ENCODE measurements at regions not wholly inside any gene's neighbourhood (a gene's known extent, or its start where the extent isn't known, plus 50 kb on each side); places are given as distances from the start of the nearest gene placed in this dataset.
A peak's percentile ranks its signal among the peaks of the same experiment; 100 is the strongest.

DNA sequence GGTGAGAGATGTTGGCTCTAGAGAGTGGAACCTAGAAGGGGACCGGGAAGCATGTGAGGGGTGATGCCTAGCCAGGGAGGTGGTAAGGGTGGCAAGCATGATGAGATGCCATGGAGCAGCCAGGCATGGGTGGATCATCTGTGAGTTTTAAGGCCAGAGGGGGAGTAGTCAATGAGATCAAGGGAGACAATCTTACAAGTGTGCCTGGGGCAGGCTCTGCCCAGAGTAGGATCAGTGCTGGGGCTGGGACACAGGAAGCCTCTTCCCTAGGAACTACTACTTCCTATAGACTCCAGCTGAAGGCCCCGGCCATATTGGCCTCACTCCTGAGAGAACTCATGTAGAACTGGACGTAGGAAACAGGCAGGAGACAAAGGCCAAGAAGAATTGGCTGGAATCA is 192.4 kb upstream of the CSF3R start:
- no peak for DNase-seq

DNA sequence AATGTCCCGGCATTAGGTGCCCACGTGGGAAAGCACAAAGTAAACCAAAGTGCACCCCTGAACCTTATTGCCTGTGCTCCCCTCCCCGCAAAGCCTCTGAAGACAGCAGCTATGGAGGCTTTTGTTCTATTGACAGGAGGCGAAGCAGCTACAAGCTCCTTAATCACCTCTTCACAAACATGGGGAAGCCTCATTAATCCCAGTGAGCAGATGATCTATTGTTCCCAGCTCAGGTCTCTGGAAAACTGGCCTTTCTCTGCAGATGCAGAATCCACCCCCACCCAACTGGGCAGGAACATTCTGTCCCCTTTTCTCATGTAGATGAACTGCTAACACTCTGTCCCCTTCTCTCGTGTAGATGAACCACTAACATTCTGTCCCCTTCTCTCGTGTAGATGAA is 190.5 kb upstream of the CSF3R start:
- DNase-seq = no peak

DNA sequence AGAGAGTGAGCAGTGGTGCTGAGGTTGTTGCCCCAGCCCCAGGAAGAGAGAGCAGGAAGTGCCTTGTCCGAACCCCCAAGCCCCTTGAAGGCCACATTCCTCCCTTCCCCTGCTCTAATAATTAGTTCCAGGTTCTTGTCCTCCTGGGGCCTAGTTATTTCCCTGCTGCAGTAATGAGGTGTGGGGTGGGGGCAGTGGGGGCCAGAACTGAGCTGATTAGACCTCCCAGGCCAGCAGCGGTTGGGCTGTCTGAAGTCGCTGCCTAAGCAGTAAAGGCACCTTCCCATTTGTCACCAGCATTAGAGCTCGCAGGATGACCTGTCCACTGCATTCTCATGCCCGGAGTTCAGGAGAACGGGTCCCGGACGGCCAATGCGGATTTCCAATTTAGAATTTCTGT is 186.5 kb upstream of the CSF3R start:
- DNase-seq = no peak

DNA sequence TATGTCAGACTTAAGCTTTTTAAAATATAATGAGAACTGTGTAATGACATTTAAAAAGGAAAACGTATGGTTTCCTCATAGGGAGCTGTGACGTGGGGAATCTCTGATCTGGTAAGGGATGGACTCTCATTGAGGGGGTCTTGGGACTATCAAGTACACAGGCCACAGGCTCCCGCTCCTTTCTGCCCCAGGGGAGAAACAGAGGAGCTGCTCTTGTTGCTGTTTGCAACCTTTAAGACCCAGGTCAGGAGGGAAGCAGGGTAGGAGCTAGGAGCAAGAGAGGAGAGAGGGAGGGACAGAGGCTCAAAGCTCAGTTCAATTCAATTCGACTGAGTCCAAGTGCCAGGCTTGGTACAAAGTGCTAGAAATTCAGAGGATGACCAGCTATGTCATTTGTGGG is 185.1 kb upstream of the CSF3R start:
- DNase-seq = no peak

DNA sequence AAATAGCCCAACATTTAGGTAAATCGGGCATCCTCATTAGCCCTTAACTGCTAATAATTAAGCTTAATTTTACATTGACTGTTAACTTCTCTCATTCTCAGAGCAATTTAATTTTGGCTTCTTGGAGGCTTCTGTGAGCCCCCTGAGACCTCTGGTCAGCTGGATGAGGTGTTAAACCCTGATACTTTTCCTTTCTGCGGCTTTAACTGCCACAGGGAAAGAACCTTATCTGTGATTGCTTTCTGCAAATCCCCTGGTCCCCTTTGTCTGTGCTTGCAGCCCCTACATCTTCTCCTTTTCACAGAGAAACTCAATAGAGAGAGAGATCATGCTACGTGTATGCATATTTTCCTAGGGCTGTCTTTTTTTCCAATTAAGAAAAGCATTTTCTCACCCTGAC is 184.5 kb upstream of the CSF3R start:
- no peak for DNase-seq

DNA sequence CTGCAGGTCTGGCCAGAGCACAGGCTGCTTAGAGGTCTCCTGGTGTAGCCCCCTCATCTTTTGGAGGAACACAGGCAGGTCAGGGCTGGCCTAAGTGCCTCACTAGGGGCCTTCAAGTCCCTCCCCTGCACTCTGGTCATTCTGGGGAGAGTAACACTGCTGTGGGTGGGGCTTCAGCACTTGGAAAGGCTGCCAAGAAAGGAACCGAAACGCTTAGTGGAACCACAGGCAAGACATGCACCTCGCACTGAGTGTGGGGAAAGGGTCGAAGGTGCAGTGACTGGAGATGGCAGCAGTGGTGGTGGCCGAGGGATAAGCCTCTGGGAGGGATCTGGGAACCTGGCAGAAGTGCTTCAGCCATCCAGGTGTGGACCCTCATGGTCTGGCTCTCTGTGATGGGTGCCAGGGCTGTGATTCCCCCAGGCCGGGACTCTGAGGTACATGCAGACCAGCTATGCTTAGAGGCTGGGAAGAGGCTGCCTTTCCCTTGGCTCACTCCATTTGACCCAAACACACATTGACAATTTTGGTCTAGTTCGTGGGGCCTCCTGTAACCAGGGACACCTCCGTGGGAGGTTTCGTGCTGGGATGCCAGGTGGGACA is 182.9 kb upstream of the CSF3R start:
- DNase-seq = no peak

DNA sequence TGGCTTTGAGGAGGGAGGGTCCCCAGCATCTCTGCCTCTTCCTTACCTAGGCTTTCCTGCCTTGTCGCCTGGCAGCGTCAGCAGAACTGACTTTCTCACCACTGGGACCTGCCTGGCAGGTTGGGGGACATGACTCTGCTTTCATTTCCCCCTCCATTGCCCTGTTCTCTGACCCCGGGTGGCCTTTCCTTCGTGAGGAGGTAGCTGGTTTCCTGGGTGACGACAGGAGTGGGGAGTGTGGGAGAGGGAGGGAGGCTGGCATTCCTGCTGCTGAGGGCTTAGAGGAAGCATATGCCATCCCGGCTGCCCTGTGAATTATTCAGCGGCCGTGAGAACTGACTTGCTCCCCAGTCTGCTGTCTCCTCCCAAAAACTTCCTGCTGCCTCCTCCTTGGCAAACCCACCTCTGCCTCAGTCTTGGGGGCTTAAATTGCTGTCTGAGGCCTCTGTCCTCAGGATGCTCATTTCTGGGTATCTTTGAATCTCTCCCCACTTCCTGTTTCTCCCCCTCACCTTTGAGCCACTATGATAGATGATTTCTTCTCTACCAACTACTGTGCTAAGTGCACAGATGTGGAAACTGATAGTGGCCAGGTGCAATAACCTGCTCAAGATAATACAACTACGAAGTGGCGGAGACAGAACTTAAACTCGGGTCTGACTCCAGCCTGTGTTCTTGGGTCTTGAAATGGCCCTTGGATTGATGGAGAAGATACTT is 182.0 kb upstream of the CSF3R start:
- DNase-seq = no peak

DNA sequence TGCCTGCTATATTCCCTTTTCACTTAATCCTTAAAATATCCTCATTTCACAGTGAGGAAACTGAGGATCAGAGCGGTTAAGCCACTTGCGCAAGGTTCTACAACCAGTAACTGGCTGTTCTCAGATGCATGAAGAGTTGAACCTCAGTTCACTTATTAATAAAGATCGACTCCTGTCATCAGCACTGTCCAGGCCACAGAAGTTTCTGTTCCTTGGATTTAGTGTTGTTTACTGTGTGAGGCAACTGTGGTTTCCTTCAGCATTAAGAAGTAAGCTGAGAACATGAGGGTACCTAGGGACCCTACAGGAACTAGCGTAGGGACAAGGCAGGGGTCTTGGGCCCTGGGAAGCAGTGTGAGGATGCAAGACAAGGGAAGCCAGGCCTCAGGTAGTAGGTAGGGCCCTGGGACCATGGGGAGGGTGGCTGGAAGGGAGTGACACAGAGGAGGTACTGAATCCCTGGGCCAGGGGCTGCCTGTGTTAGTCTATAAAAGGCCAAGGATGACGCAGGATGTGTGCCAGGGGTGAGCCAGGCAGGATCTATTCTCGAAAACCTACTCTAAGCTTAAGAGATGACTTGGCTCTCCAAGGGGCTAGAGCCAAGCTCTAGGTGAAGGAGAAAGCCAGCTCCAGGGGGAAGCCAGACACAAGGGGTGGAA is 181.2 kb upstream of the CSF3R start:
- no peak for DNase-seq

DNA sequence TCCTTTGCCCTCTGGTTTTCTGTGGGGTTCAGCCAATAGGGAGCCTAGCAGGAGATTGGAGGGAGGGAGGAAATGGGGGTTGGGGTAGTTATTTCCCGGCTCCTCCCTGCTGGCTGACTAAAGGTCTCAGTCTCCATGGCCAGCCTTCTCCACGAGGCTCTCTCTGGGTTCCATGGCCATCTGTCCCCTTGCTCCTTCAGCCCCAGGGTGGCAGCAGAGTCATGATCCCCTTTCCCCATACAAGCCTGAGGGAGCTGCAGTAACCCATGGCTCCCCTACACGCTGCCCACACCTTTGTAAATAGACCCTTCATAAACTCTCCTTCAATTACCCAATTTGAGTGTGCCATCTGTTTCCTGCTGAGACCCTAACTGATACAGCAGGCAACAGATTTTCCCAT is 176.1 kb upstream of the CSF3R start:
- no peak for DNase-seq

DNA sequence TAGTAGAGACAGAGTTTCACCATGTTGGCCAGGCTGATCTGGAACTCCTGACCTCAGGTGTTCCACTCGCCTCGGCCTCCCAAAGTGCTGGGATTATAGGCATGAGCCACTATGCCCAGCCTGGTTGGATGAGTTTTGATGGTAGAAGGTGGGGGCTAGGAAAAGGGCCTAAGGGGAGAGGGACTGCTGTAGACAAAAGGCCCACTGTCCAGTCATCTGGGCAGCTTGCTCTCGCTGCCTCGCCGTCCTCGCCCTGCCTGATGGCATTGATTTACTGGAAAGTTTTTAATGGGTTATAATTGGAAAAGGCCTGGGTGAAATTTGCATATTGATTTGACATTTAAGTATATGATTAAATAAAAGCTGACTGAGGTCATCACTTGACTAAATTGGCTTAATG is 175.1 kb upstream of the CSF3R start:
- no peak for DNase-seq

DNA sequence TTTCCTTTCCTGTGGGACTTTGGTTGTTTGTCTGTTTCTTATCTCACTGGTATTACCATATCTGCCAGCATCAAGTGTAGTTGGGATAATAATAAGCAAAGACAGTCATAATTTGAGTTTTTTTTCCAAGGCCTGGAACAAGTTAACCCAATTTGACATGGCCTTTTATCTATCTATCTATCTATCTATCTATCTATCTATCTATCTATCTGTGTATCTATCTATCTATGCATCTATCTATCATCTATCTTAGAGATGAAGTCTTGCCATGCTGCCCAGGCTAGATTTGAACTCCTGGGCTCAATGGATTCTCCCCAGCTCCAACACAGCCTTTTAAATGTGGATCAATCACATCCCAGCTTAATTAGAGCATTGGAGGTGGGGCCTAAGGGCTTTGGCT is 174.1 kb upstream of the CSF3R start:
- DNase-seq = no peak

DNA sequence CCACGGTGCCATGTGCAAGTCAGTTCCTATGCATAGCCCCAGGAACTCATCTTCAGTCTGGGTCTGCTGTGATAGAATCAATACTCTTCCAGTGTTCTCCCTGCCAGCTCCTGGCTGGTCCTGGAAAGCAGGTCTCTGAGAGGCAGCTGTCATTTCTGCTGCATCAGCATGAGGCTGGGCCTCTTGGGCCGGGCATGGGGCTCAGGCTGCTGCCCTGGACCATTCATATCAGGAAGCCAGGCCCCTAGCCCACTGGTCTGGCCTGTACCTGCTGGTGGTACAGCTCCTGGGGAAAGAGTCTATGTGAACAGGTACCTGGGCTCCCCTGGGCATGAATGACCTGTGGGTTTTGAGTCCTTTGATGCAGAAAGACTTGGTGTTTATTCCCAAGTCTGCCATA is 173.6 kb upstream of the CSF3R start:
- no peak for DNase-seq

DNA sequence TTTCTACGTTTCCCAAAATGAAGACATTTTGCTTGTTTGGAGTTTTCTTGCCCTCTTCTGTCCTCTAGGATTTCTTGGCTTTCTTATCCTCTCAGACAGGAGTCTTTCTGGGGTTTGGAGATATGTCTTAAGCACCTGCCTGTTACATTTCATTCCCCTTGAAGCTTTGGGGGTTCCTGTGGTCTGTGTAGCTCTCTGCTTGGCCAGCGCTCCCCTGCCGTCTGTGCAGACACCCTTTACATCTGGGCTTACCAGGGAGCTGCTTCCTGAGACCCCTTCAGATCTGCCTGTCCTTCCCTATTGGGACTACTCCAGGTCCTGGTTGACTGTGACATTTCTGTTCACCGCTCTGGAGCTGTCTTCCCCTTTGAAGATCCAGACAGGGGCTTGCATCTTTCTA is 171.9 kb upstream of the CSF3R start:
- no peak for DNase-seq

DNA sequence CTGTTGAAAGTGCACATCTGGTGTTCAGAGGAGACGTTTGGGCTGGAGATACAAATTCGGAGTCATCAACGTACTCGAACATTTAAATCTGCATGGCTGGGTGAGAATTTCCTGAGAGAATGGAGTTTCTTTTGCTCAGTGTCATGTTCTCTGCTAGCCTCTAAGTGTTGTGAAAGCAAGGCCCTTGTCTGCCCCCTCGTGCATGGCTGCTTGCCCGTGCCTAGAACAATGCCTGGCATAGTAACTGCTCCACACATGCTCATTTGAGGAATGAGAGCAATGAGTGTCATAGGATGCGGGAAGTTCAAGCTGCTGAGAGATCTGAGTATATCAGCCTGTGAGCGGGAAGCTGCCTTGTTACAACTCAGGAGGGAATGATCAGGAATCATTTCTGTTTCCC is 171.1 kb upstream of the CSF3R start:
- DNase-seq = no peak

DNA sequence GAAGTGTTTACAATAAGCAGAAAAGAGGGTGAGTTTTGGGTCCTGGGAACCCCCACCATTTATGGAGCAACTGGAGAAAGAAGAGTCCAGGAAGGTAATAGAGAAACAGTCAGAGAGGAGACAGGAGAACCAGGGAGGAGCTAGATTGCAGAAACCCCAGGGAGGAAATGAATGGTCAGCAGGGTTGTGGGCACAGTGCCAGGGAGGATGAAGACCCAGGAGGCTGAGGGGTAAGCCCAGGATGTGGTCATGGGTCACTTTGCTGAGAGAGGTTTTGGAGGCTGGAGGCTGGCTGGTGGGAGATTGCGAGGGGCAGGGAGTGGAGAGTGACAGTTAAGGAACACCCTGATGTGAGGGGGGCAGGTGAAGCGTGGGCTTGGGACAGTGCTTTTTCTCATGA is 169.9 kb upstream of the CSF3R start:
- DNase-seq = no peak

DNA sequence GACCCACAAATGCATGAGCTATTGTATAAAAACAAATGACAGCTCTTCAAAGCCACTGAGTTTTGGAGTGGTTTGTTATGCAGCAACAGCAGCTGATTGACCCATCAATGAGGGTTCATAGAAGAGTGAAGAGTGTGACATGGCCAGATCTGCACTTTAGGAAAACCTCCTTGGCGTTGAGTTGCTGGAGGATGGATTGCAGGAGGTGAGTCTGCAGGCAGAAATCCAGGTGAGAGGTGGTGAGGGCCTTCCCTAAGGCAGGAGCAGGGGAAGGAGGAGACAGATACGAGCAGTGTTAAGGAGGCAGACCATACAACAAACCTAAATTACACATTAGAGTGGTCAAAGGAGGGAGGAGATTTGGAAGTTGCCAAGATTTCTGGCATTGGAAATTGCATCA is 169.3 kb upstream of the CSF3R start:
- no peak for DNase-seq

DNA sequence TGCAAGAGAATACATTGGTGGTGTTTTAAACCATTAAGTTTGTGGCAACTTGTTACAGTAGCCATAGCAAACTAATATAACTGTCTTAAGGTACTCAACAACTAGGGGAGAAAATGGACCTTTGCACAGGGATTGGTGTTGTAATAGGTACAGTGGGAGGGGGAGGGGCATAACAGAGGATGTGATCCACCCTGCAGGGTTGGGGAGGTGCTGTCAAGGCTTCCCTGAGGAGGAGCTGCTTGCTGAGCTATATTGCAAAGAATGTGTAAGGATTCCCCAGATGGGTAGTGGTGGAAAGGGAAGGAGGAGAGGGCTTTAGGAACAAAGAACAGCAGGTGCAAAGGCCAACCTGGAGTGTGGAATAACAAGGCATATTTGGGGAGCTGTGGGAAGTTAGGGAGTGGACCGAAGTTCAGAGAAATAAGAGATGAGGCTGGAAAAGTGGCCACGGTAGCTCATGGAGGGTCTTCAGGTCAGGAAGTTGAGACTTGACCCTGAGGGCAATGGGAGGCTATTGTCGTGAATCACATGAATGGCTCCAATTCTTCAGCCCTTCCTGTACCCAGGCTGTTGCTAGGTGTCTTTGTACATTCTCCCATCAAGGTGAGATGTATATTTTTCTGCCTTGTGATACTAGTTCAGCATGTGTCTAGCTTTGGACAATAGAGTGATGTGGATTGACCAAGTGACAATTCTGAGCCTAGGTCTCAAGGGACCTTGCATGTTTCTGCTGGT is 168.6 kb upstream of the CSF3R start:
- DNase-seq = no peak

DNA sequence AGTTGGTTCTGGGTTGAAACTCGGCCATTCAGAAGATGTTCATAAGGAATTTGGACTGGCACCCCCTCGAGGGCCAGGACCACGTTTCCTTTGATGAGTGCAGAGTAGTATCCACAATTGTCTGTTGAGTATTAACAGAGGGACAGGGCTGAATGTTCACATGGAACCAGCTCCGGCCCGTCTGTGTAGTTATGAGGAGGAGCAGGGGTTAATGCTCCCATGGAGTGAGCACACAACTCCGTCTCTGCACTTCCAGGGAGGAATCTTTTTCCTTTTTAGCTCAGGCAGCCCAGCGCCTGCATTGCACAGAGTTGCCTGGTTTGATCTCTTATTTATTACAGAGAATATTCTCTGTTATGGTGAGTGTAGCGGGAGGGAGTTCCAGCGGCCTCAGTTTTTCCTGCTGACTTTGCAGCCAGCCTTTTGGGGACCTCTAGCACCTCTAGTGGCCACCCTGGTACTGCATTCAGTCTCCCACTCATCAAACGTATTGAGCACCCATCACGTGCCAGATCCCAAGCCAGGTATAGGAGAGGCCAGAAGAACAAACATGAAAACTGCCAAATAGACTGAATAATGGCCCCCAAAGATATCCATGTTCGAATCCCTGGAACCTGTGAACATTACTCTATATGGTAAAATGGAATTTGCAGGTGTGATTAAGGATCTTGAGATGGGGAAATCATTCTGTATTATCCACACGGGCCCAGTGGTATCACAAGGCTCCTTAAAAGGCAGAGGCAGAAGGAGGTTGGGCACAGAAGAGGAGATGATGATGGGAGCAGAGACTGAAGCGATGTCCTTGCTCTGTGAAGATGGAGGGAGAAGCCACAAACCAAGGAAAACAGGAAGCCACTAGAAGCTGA is 167.7 kb upstream of the CSF3R start:
- DNase-seq = peak; percentile 66

DNA sequence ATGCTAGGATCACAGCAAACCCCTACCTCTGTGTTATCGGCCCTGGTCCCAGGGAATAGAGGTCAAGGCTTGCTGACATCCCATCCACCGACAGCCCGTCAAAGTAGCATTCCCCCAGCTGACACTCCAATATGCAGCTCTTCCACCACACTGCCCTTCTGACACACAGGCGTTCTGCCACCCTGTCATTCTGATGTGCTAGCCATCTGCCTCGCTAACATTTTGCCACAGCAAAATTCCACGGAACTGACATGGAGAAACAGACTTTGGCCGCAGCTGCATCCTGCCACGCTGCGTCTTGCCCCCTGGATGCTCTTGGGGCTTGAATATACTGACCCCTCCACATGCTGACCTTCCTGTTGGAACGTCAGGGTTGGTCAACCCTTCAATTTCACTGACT is 163.2 kb upstream of the CSF3R start:
- DNase-seq = no peak

DNA sequence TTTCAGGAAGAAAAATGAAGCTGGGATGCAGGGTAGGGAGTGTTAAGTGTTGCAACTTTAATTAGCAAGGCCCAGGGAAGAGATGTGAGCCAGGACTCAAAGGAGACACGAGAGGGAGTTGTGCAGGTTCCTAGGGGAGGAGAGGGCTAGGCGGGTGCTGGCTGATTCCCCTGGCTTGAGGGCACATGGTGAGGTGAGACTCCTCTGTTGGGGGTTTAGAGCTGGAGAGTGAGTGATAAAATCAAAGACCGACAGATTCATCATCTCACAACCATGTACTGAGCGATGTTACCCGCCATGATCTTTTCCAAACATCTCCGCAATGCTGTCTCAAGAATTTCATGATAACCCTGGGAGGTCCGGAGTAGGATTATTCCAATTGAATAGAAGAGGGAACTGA is 161.8 kb upstream of the CSF3R start:
- DNase-seq = no peak

DNA sequence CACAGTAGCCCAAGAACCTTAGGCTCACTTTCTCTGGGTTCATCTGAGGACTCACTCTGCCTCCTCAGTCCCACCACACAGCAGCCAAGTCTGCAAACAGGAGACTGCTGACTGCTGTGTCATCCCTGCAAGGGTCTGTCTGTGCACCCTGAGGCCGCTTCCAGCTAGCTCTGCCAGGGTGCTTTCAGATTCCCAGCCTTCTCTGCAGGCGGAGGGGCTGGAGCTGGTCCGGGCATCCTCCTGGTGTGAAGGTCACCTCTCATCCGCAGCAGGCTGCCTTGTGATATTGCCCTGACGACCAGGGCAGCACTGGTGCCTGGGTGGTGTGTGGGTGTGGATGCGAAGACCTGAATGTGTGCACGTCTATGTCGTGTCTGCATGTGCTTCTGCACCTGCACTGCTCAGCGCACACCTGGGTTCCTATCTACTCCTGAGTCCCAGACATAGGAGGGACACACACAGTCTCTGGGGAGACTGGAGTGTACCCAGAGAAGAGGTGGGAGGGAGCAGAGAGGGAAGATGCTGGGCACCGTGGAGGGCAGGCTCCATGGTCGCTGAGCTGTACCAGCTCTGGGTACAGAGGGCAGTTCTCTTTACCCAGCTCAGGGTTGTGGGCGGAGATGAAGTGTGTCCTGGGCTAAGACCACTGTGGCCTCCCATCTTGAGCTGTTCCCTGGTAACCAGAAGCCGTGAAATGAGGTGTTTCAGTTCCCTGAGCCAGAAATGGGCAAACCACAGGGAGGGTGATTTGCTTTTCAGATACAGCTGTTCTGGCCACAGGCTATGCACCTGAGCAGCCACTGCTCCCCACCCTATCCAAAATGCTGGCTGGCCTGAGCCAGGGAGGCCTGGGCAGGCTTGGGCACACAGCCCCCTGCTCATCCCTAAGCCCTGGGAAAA is 160.9 kb upstream of the CSF3R start:
- no peak for DNase-seq

DNA sequence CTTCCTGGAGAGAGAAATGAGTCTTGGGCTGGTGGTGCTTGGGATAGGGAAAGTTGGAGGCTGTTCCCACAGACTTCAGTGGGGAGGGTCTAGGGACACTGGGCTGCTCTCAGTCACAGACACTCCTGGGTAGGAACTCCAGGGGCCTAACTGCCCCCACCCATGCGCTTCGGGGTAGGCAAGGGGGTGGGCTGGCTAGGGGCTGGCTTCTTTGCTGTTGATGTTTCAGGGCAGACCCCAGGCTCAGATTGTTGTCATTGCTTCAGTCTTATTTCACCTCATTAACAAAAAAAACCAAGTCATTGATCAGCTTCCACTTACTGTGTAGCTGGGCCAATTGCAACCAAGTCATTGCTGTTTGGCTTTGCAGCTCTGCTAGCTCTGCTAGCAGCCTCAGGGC is 160.1 kb upstream of the CSF3R start:
- DNase-seq = no peak

All from stimulated activated CD4-positive, alpha-beta T cell treated with anti-CD3 and anti-CD28 coated beads, Interleukin-4, amount 100 ng/mL, for 1 hour (primary cell).